ENCODE measurements at regions not wholly inside any gene's neighbourhood (a gene's known extent, or its start where the extent isn't known, plus 50 kb on each side); places are given as distances from the start of the nearest gene placed in this dataset.

- no peak overlapping the region for H3K27ac ChIP-seq (ENCODE audit: low read depth, low read length)
- no peaks in the 10 kb centered on the region for H3K27me3 ChIP-seq (ENCODE audit: control insufficient read depth, insufficient read depth, low read length)
- H3K9me3 ChIP-seq (ENCODE audit: control insufficient read depth, insufficient read depth, low read length) = no peaks in the 10 kb centered on the region
- H3K9ac ChIP-seq (ENCODE audit: low read depth, low read length) = no peak overlapping the region
- peaks cover 16% of the 10 kb centered on the region; the same call in 1 of the 2 replicates for H3K4me1 ChIP-seq (ENCODE audit: control insufficient read depth, insufficient read depth, low read length)
- no peaks in the 10 kb centered on the region for H3K36me3 ChIP-seq (ENCODE audit: control insufficient read depth, insufficient read depth, low read length)
- H3K4me3 ChIP-seq (ENCODE audit: low read depth, low read length) = no peak overlapping the region
These were observed 331.5 kb upstream of the RARB start for GRCh38 chr3:25096536-25096935.

- Histone ChIP-seq H3K9ac (ENCODE audit: low read depth, low read length) (no peak overlapping the region), H3K27me3 (ENCODE audit: control insufficient read depth, insufficient read depth, low read length) (no peaks in the 10 kb centered on the region), H3K4me3 (ENCODE audit: low read depth, low read length) (no peak overlapping the region), H3K36me3 (ENCODE audit: control insufficient read depth, insufficient read depth, low read length) (no peaks in the 10 kb centered on the region), H3K27ac (ENCODE audit: low read depth, low read length) (no peak overlapping the region), H3K9me3 (ENCODE audit: control insufficient read depth, insufficient read depth, low read length) (no peaks in the 10 kb centered on the region), H3K4me1 (ENCODE audit: control insufficient read depth, insufficient read depth, low read length) (peaks cover 11% of the 10 kb centered on the region; the same call in 1 of the 2 replicates)
These were observed 331.0 kb upstream of the RARB start for GRCh38 chr3:25097023-25097422.

- no peak overlapping the region for H3K9ac ChIP-seq (ENCODE audit: low read depth, low read length)
- H3K4me3 ChIP-seq (ENCODE audit: low read depth, low read length) = no peak overlapping the region
- no peaks in the 10 kb centered on the region for H3K4me1 ChIP-seq (ENCODE audit: control insufficient read depth, insufficient read depth, low read length)
- no peaks in the 10 kb centered on the region for H3K27me3 ChIP-seq (ENCODE audit: control insufficient read depth, insufficient read depth, low read length)
- H3K36me3 ChIP-seq (ENCODE audit: control insufficient read depth, insufficient read depth, low read length) = no peaks in the 10 kb centered on the region
- H3K9me3 ChIP-seq (ENCODE audit: control insufficient read depth, insufficient read depth, low read length) = no peaks in the 10 kb centered on the region
- H3K27ac ChIP-seq (ENCODE audit: low read depth, low read length) = no peak overlapping the region
These were observed 328.4 kb upstream of the RARB start for GRCh38 chr3:25099666-25100065.

- H3K9ac ChIP-seq (ENCODE audit: low read depth, low read length) = no peak overlapping the region
- H3K9me3 ChIP-seq (ENCODE audit: control insufficient read depth, insufficient read depth, low read length) = no peaks in the 10 kb centered on the region
- no peaks in the 10 kb centered on the region for H3K4me1 ChIP-seq (ENCODE audit: control insufficient read depth, insufficient read depth, low read length)
- H3K27ac ChIP-seq (ENCODE audit: low read depth, low read length) = no peak overlapping the region
- H3K27me3 ChIP-seq (ENCODE audit: control insufficient read depth, insufficient read depth, low read length) = no peaks in the 10 kb centered on the region
- no peak overlapping the region for H3K4me3 ChIP-seq (ENCODE audit: low read depth, low read length)
- H3K36me3 ChIP-seq (ENCODE audit: control insufficient read depth, insufficient read depth, low read length) = no peaks in the 10 kb centered on the region
These were observed 324.7 kb upstream of the RARB start for GRCh38 chr3:25103391-25103790.

GRCh38 chr3:25107918-25108617 lies 320.0 kb upstream of the RARB start:
- Histone ChIP-seq H3K36me3 (ENCODE audit: control insufficient read depth, insufficient read depth, low read length) (no peaks in the 10 kb centered on the region), H3K27me3 (ENCODE audit: control insufficient read depth, insufficient read depth, low read length) (no peaks in the 10 kb centered on the region), H3K9me3 (ENCODE audit: control insufficient read depth, insufficient read depth, low read length) (no peaks in the 10 kb centered on the region), H3K4me3 (ENCODE audit: low read depth, low read length) (no peak overlapping the region), H3K9ac (ENCODE audit: low read depth, low read length) (no peak overlapping the region), H3K4me1 (ENCODE audit: control insufficient read depth, insufficient read depth, low read length) (no peaks in the 10 kb centered on the region; the same call in 1 of the 2 replicates), H3K27ac (ENCODE audit: low read depth, low read length) (no peak overlapping the region)

GRCh38 chr3:25110642-25111041 lies 317.4 kb upstream of the RARB start:
- Histone ChIP-seq H3K27me3 (ENCODE audit: control insufficient read depth, insufficient read depth, low read length) (no peaks in the 10 kb centered on the region), H3K9ac (ENCODE audit: low read depth, low read length) (no peak overlapping the region), H3K9me3 (ENCODE audit: control insufficient read depth, insufficient read depth, low read length) (no peaks in the 10 kb centered on the region), H3K4me3 (ENCODE audit: low read depth, low read length) (no peak overlapping the region), H3K27ac (ENCODE audit: low read depth, low read length) (no peak overlapping the region), H3K36me3 (ENCODE audit: control insufficient read depth, insufficient read depth, low read length) (no peaks in the 10 kb centered on the region), H3K4me1 (ENCODE audit: control insufficient read depth, insufficient read depth, low read length) (no peaks in the 10 kb centered on the region; the same call in 1 of the 2 replicates)

- H3K9me3 ChIP-seq (ENCODE audit: control insufficient read depth, insufficient read depth, low read length) = no peaks in the 10 kb centered on the region
- H3K4me1 ChIP-seq (ENCODE audit: control insufficient read depth, insufficient read depth, low read length) = no peaks in the 10 kb centered on the region; the same call in 1 of the 2 replicates
- no peaks in the 10 kb centered on the region for H3K27me3 ChIP-seq (ENCODE audit: control insufficient read depth, insufficient read depth, low read length)
- H3K9ac ChIP-seq (ENCODE audit: low read depth, low read length) = no peak overlapping the region
- H3K27ac ChIP-seq (ENCODE audit: low read depth, low read length) = no peak overlapping the region
- H3K36me3 ChIP-seq (ENCODE audit: control insufficient read depth, insufficient read depth, low read length) = no peaks in the 10 kb centered on the region
- no peak overlapping the region for H3K4me3 ChIP-seq (ENCODE audit: low read depth, low read length)
These were observed 314.2 kb upstream of the RARB start for GRCh38 chr3:25113891-25114290.

- H3K4me3 ChIP-seq (ENCODE audit: low read depth, low read length) = no peak overlapping the region
- H3K4me1 ChIP-seq (ENCODE audit: control insufficient read depth, insufficient read depth, low read length) = no peaks in the 10 kb centered on the region
- no peak overlapping the region for H3K9ac ChIP-seq (ENCODE audit: low read depth, low read length)
- no peak overlapping the region for H3K27ac ChIP-seq (ENCODE audit: low read depth, low read length)
- H3K9me3 ChIP-seq (ENCODE audit: control insufficient read depth, insufficient read depth, low read length) = no peaks in the 10 kb centered on the region
- no peaks in the 10 kb centered on the region for H3K27me3 ChIP-seq (ENCODE audit: control insufficient read depth, insufficient read depth, low read length)
- H3K36me3 ChIP-seq (ENCODE audit: control insufficient read depth, insufficient read depth, low read length) = no peaks in the 10 kb centered on the region
These were observed 313.5 kb upstream of the RARB start for GRCh38 chr3:25114532-25114931.

- Histone ChIP-seq H3K4me1 (ENCODE audit: control insufficient read depth, insufficient read depth, low read length) (no peaks in the 10 kb centered on the region), H3K27me3 (ENCODE audit: control insufficient read depth, insufficient read depth, low read length) (no peaks in the 10 kb centered on the region), H3K27ac (ENCODE audit: low read depth, low read length) (no peak overlapping the region), H3K9me3 (ENCODE audit: control insufficient read depth, insufficient read depth, low read length) (no peaks in the 10 kb centered on the region), H3K36me3 (ENCODE audit: control insufficient read depth, insufficient read depth, low read length) (no peaks in the 10 kb centered on the region), H3K9ac (ENCODE audit: low read depth, low read length) (no peak overlapping the region), H3K4me3 (ENCODE audit: low read depth, low read length) (no peak overlapping the region)
These were observed 311.0 kb upstream of the RARB start for GRCh38 chr3:25117005-25117593.

GRCh38 chr3:25119682-25120081 lies 308.4 kb upstream of the RARB start:
- H3K4me3 ChIP-seq (ENCODE audit: low read depth, low read length) = no peak overlapping the region
- H3K4me1 ChIP-seq (ENCODE audit: control insufficient read depth, insufficient read depth, low read length) = no peaks in the 10 kb centered on the region
- H3K9ac ChIP-seq (ENCODE audit: low read depth, low read length) = no peak overlapping the region
- no peaks in the 10 kb centered on the region for H3K9me3 ChIP-seq (ENCODE audit: control insufficient read depth, insufficient read depth, low read length)
- H3K36me3 ChIP-seq (ENCODE audit: control insufficient read depth, insufficient read depth, low read length) = no peaks in the 10 kb centered on the region
- H3K27me3 ChIP-seq (ENCODE audit: control insufficient read depth, insufficient read depth, low read length) = no peaks in the 10 kb centered on the region
- no peak overlapping the region for H3K27ac ChIP-seq (ENCODE audit: low read depth, low read length)

- Histone ChIP-seq H3K9ac (ENCODE audit: low read depth, low read length) (no peak overlapping the region), H3K4me1 (ENCODE audit: control insufficient read depth, insufficient read depth, low read length) (no peaks in the 10 kb centered on the region), H3K36me3 (ENCODE audit: control insufficient read depth, insufficient read depth, low read length) (no peaks in the 10 kb centered on the region), H3K4me3 (ENCODE audit: low read depth, low read length) (no peak overlapping the region), H3K9me3 (ENCODE audit: control insufficient read depth, insufficient read depth, low read length) (no peaks in the 10 kb centered on the region), H3K27me3 (ENCODE audit: control insufficient read depth, insufficient read depth, low read length) (no peaks in the 10 kb centered on the region), H3K27ac (ENCODE audit: low read depth, low read length) (no peak overlapping the region)
These were observed 307.4 kb upstream of the RARB start for GRCh38 chr3:25120665-25121064.
